ENCODE measurements at regions not wholly inside any gene's neighbourhood (a gene's known extent, or its start where the extent isn't known, plus 50 kb on each side); places are given as distances from the start of the nearest gene placed in this dataset.

- TF ChIP-seq, protein P1, sequence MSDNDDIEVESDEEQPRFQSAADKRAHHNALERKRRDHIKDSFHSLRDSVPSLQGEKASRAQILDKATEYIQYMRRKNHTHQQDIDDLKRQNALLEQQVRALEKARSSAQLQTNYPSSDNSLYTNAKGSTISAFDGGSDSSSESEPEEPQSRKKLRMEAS (IDR thresholded peaks at IDR 0.05) = no peak
- TF ChIP-seq CTCF (IDR thresholded peaks at IDR 0.05; ENCODE audit: low read depth, low read length, missing input control) (no peak), YY1 (IDR thresholded peaks at IDR 0.05) (no peak), ZBTB33 (IDR thresholded peaks at IDR 0.05) (no peak), TAF1 (conservative IDR thresholded peaks at IDR 0.05) (no peak), RAD21 (IDR thresholded peaks at IDR 0.05) (no peak), REST (IDR thresholded peaks at IDR 0.05) (no peak), JUND (IDR thresholded peaks at IDR 0.05) (no peak), SP1 (IDR thresholded peaks at IDR 0.05) (no peak), GABPA (IDR thresholded peaks at IDR 0.05 in 1 of 2, conservative IDR thresholded peaks at IDR 0.05 in 1 of 2) (no peak), RXRA (IDR thresholded peaks at IDR 0.05) (no peak)
- TF ChIP-seq, protein P2, sequence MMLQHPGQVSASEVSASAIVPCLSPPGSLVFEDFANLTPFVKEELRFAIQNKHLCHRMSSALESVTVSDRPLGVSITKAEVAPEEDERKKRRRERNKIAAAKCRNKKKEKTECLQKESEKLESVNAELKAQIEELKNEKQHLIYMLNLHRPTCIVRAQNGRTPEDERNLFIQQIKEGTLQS (IDR thresholded peaks at IDR 0.05) = no peak
Measured at GRCh38 chr7:68476966-68477365, 1121.3 kb upstream of the AUTS2 start.
